ENCODE measurements at regions not wholly inside any gene's neighbourhood (a gene's known extent, or its start where the extent isn't known, plus 50 kb on each side); places are given as distances from the start of the nearest gene placed in this dataset.
"Not testable (repeated sequence)": the region's sequence is repeated elsewhere in the genome, so short reads cannot be mapped to it uniquely, and the experiment has no call there.

DNA sequence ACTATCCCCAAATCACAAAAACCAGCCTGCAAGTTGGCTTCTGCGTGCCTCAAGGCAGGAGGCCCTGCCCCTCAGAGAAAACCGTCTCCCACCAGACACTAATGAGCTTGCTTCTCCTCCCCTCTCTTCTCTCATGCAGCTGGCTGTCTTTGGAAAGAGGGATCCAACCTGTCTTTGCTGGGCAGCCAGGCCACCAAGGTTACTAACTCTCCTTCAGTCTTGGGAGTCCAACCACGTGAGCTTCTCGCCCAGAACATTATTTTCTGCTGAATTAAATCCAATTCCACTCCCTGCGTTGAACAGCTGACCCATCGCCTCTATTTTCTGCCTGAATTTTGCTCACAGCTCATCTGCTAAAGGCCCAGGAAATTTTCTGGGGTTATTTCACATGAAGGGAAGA is 291.3 kb upstream of the NCKAP5 start:
- POLR2A ChIA-PET = no interaction called here
- CTCF ChIA-PET = no interaction called here

GRCh38 chr2:133862400-133862977 is 294.2 kb upstream of the NCKAP5 start:
- POLR2A ChIA-PET = no interaction called here
- CTCF ChIA-PET = no interaction called here

DNA sequence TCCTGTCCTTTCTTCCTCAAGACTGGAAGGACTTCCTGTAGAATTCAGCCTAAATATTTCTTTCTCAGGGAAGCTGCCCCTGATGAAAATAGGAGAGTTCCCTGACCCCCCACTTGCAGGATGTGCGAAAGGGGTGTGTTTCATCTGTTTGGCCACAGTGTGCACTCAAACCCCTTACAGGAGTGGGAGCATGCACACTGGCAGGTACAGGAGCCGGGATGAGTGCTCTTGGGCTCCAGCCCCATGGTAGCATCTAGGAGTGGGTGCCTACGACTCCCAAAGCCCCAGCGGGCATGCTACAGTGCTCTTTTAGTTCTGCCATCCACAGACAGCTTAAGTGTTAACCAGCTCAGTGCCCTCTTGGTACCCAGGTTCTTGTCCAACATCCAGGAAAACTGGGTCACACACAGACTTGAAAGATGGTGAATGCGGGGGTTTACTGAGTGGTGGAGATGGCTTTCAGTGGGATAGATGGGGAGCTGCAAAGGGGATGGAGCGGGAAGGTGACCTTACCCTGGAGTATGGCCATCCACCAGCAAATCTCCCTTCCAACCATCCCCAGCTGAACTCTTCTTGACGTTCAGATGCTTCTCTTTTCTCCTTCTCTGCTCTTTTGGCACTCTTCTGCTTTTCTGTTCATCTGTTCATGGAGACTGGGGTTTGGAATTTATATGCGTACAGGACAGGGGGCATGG is 295.0 kb upstream of the NCKAP5 start:
- ChIA-PET CTCF (no interaction called here), POLR2A (no interaction called here)

DNA sequence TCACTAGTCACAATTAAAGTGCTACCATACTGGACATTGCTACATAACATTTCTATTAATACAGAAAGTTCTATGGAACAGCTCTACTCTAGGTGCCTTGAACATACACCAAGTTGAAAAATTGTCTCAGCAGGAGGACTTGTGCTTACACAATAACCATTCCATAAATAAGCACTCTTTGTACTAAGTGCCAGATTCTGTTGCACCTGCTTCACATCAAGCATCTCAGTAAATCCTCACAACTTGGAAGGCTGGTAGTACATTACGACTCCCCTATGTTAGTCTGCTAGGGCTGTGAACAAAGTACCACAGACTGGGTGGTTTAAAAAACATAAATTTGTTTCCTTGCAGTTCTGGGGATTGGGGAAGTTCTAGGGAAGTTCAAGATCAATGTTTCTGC is 296.9 kb upstream of the NCKAP5 start:
- POLR2A ChIA-PET = no interaction called here
- CTCF ChIA-PET = no interaction called here

- ChIA-PET CTCF (no interaction called here), POLR2A (no interaction called here)
Observed at GRCh38 chr2:133867166-133867565, 298.9 kb upstream of the NCKAP5 start.

- CTCF ChIA-PET = no interaction called here
- POLR2A ChIA-PET = no interaction called here
Observed at GRCh38 chr2:133871545-133872209, 303.4 kb upstream of the NCKAP5 start.

- ChIA-PET POLR2A (no interaction called here), CTCF (no interaction called here)
Observed at GRCh38 chr2:133878326-133878725, 310.1 kb upstream of the NCKAP5 start.

DNA sequence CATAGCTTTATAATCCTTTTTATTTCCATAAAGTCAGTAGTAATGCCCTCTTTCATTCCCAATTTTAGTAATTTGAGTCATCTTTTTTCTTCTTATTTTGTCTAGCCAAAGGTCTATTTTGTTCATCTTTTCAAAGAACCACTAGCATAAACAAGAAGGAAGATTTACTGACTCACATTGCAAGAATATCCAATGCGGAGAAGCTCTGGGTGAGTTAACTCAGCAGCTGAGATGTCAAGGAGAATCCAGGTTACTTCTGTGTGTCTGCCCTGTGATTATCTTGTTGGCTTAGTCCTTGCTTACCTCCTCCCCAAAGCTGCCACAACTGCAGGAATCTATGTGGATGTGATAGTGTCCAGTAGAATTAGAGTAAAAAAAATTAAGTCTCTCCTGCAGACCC is 311.4 kb upstream of the NCKAP5 start:
- ChIA-PET CTCF (no interaction called here), POLR2A (no interaction called here)

DNA sequence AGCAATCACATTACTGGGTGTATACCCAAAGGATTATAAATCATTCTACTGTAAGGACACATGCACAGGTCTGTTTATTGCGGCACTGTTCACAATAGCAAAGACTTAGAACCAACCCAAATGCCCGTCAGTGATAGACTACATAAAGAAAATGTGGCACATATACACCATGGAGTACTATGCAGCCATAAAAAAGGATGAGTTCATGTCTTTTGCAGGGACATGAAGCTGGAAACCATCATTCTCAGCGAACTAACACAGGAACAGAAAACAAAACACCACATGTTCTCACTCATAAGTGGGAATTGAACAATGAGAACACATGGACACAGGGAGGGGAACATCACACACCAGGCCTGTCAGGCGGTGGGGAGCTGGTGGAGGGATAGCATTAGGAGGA is 313.9 kb upstream of the NCKAP5 start:
- POLR2A ChIA-PET, CTCF ChIA-PET: not testable (repeated sequence)

- ChIA-PET POLR2A (no interaction called here), CTCF (no interaction called here)
Observed at GRCh38 chr2:133884739-133885381, 316.6 kb upstream of the NCKAP5 start.

- CTCF ChIA-PET = interaction anchor here (1.2 kb wide), 1 partner anchor 55 kb away, joined by 3 read pairs; no protein-coding TSS in a partner anchor
Observed at GRCh38 chr2:133885847-133886246, 317.6 kb upstream of the NCKAP5 start.

DNA sequence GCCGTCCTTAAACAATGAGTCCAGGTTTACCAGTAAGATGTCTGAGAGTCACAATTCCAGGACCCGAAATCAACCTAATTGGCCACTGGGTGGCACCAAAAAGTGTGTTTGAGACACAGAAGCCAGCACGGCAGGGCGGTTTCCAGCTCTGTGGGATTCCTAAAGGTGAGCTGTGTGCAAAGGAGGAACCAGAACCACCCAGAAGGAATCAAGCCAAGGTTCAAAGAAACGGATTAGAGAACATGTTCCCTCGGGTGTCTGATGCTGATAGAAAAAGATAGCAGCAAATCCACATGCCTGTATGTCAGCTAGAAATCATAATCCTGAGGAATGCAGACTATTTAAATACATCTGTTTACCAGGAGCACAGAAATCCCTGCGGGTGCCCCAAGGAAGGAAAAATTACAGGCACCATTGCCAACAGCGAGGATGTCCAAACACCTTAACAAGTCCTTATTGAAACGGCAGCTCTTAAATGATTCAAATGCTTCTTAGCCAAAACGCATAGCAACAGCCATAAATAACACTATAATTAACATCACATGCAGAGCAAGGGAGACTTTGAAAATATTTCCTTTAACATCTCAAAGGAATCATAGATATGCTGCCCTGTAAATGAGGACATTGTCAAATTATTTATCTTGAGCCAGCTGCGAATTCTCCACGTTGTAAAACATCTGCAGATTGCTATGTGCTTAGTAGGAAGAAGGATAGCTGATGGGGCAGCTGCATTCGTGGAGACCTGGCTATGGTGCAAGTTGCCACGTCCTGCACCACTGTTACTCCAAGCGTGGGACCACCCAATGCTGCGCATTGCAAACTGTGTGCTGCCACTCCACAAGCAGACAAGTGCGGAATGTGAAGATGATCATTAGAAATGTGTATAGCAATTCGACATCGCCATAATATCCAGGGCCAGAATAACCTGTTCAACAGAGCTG is 318.7 kb upstream of the NCKAP5 start:
- CTCF ChIA-PET = interaction anchor here (0.9 to 1.2 kb wide), 3 partner anchors 54 to 525 kb away, joined by 3 to 4 read pairs (median 3); no protein-coding TSS in a partner anchor
- POLR2A ChIA-PET = no interaction called here

More at GRCh38 chr2:133885847-133886246, 317.6 kb upstream of the NCKAP5 start:
- POLR2A ChIA-PET = no interaction called here

DNA sequence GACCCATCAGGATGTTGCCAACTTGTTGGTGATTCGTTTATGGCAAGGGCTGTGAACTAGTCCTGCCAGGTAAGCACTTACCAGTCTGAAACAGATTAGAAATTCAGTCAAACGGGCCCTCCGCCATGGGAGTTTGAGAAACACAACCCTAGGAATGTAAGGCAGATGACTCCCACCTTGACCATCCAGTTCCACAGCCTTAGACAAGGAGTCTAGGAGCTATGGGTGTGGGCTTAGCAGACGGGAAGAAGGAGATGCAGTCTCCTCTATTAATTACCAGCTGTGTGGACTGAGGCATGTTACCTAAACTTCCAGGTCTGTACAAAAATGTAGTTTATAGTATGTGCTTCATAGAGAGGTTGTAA is 319.4 kb upstream of the NCKAP5 start:
- ChIA-PET POLR2A (no interaction called here), CTCF (interaction anchor here (0.9 to 1.1 kb wide), 2 partner anchors 231 to 524 kb away, joined by 3 to 4 read pairs; no protein-coding TSS in a partner anchor)

DNA sequence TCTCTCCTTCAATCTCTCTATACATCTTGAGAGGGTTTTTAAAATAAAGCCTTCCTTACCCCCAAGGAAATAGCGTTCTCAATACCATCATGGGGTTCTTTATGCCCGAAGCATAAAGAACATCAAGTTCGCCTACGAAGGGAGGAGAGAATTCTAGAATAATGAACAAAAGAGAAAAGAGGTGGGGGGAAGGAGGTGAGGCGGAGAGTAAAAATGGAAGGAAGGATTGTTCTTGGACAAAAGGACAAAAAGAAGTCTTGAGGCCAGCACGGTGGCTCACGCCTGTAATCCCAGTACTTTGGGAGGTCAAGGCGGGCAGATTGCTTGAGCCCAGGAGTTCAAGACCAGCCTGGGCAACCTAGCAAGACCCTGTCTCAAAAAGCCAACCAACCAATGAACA is 319.8 kb upstream of the NCKAP5 start:
- CTCF ChIA-PET = no interaction called here
- POLR2A ChIA-PET = no interaction called here

DNA sequence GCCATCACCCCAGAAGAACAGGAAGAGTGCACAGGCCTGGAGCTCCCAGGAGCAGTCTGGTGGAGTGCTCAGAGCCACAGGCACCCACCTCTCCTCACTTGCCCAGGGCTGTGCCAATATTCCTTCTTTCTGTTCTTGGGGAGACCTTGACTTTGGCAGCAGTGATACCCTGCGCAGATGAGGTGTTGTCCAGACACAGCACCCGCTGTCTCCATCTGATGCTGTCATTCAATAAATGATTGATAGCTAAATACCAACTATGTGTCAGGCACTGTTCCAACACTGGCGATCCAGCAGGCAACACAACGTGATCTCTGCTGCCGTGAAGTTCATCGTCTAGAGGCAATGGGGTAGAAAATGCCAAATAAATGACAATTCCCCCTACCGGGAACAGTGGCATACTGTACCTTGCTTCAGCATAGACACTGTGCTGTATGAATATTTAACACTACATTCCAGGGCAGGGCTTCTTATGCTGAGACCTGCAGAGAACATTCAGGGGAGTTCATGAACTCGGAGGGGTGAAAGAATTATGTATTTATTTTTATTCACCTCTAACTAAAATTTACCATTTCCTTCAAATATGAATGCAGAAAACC is 320.5 kb upstream of the NCKAP5 start:
- ChIA-PET POLR2A (no interaction called here), CTCF (no interaction called here)

- POLR2A ChIA-PET = no interaction called here
- CTCF ChIA-PET = no interaction called here
Observed at GRCh38 chr2:133892352-133892913, 324.2 kb upstream of the NCKAP5 start.

DNA sequence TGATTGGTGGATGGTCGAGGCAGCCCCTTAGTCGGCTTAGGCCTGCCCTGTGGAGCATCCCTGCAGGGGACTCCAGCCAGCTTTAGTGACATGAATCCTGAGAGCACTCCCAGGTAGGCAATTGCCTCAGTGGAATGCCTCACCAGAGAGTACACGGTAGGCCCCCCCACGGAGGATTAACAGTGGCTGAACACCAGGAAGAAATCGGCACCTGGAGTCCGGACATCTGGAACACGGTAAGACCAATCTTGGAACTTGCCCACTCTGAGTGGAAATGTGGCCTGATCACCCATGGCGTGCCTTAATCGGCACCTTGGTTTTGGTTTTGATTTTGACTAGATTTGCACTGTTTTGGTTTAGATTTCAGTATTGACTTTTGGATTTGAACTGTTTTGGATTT is 326.2 kb upstream of the NCKAP5 start:
- ChIA-PET POLR2A (no interaction called here), CTCF (no interaction called here)

GRCh38 chr2:133897838-133898237 is 329.6 kb upstream of the NCKAP5 start:
- CTCF ChIA-PET, POLR2A ChIA-PET: not testable (repeated sequence)

GRCh38 chr2:133900909-133901308 is 332.6 kb upstream of the NCKAP5 start:
- POLR2A ChIA-PET = no interaction called here

More at GRCh38 chr2:133900909-133901308, 332.6 kb upstream of the NCKAP5 start:
- CTCF ChIA-PET = no interaction called here

All from activated CD8-positive, alpha-beta memory T cell treated with anti-CD3 and anti-CD28 coated beads for 36 hours (primary cell).